GM12878 (cell line): ENCODE measurements at regions not wholly inside any gene's neighbourhood (a gene's known extent, or its start where the extent isn't known, plus 50 kb on each side); places are given as distances from the start of the nearest gene placed in this dataset.

Source experiments
- ATAC-seq: fragments of 200-7000 bp; cut with Tn5 transposase; 3 replicates; pipeline ENCODE4 v1.9.1; 2020; ENCODE audit warnings: mild to moderate bottlenecking, moderate library complexity
- BruUV-seq: library from RNA; stranded (reverse); fragments of 400-500 nt; replicated peaks from 2 replicates; lab custom pipeline; 2021; lab: Mats Ljungman, UMichigan
- CTCF ChIA-PET: fragments of 300-600 bp; sonication (Branson Sonifier 250); formaldehyde crosslinking; extraction: SDS; loops from one replicate; lab custom pipeline; 2021; ENCODE audit warnings: inconsistent platforms; lab: Yijun Ruan, JAX
- POLR2A ChIA-PET: fragments of 350-600 bp; formaldehyde crosslinking; extraction: SDS; loops from one replicate; lab custom pipeline; 2021; ENCODE audit warnings: inconsistent platforms; lab: Charles Lee
- RAD21 ChIA-PET: fragments of 300-600 bp; sonication (Branson Sonifier 250); formaldehyde crosslinking; loops from one replicate; lab custom pipeline; 2023; ENCODE audit warnings: antibody characterized with exemption; ENCODE audit not compliant: unreplicated experiment; lab: Charles Lee
- SMC1A ChIA-PET: fragments of 300-600 bp; sonication (Branson Sonifier 250); formaldehyde crosslinking; loops from one replicate; lab custom pipeline; 2023; ENCODE audit not compliant: unreplicated experiment, uncharacterized antibody; lab: Charles Lee
- DNase-seq: peaks from one replicate; pipeline ENCODE4 v3.0.0-alpha.2; 2011; ENCODE audit warnings: low read depth, low spot score
- FAIRE-seq: peaks from 3 replicates; lab custom pipeline; 2011; peaks lifted over from hg19 to GRCh38; lab: Jason Lieb, UNC
- H2AFZ ChIP-seq: 2 replicates; pipeline ENCODE4 v1.6.0; 2011; ENCODE audit warnings: low read depth, low read length, control low read depth; ENCODE audit not compliant: control insufficient read depth
- H3K27ac ChIP-seq: 2 replicates; pipeline ENCODE4 v1.5.1; 2011; ENCODE audit warnings: control low read depth; ENCODE audit not compliant: control insufficient read depth, insufficient read depth
- H3K27me3 ChIP-seq, 2 experiments: replicated peaks in 1 of 2; 2 replicates each; pipeline versions ENCODE4 v1.6.0 to v1.6.1; 2011; ENCODE audit warnings: low read length in 1 of 2; ENCODE audit not compliant: control insufficient read depth in 2 of 2, insufficient read depth in 2 of 2
- H3K36me3 ChIP-seq, 2 experiments: 2 replicates each; pipeline ENCODE4 v1.5.1; 2011; ENCODE audit warnings: low read length in 1 of 2; ENCODE audit not compliant: control insufficient read depth in 2 of 2, insufficient read depth in 2 of 2
- H3K4me1 ChIP-seq: 2 replicates; pipeline ENCODE4 v1.6.1; 2011; ENCODE audit warnings: mild to moderate bottlenecking, low read length, moderate library complexity, mixed read lengths; ENCODE audit not compliant: control insufficient read depth, insufficient read depth
- H3K4me2 ChIP-seq: 2 replicates; pipeline ENCODE4 v1.6.0; 2011; ENCODE audit warnings: control low read depth; ENCODE audit not compliant: control insufficient read depth, insufficient read depth
- H3K4me3 ChIP-seq: fragments of 200-600 bp; sonication (generic); 2 replicates; pipeline ENCODE4 v1.5.1; 2016
- H3K79me2 ChIP-seq: 2 replicates; pipeline ENCODE4 v1.6.0; 2011; ENCODE audit warnings: low read length; ENCODE audit not compliant: control insufficient read depth, insufficient read depth
- H3K9ac ChIP-seq: 2 replicates; pipeline ENCODE4 v1.8.0; 2011; ENCODE audit warnings: low read length, control low read depth, mixed read lengths; ENCODE audit not compliant: control insufficient read depth, insufficient read depth
- H3K9me3 ChIP-seq: replicated peaks from 3 replicates; pipeline ENCODE4 v1.5.1; 2011; ENCODE audit warnings: mild to moderate bottlenecking, low read length; ENCODE audit not compliant: control insufficient read depth, insufficient read depth
- H4K20me1 ChIP-seq: 2 replicates; pipeline ENCODE4 v1.6.0; 2011; ENCODE audit not compliant: control insufficient read depth, insufficient read depth
- BRCA1 ChIP-seq: IDR thresholded peaks from 2 replicates; pipeline ENCODE4 v1.6.1; 2011; ENCODE audit warnings: low read depth, low read length, improper control_type of control experiment
- CBX5 ChIP-seq: sonication (generic); IDR thresholded peaks from 2 replicates; pipeline ENCODE4 v1.6.1; 2016; ENCODE audit warnings: low read depth, moderate library complexity, mild to moderate bottlenecking, inconsistent platforms
- EP300 ChIP-seq, 2 experiments: fragments of 150-350 bp in 1 of 2; IDR thresholded peaks; 2 replicates each; pipeline ENCODE4 v1.6.1; 2011 to 2012; ENCODE audit warnings: low read depth in 2 of 2, low read length in 2 of 2, borderline replicate concordance in 1 of 2, improper control_type of control experiment in 1 of 2, inconsistent platforms in 1 of 2; ENCODE audit not compliant: control insufficient read depth in 1 of 2
- MEF2A ChIP-seq: IDR thresholded peaks from 2 replicates; pipeline ENCODE4 v1.6.1; 2011; ENCODE audit warnings: low read depth, mild to moderate bottlenecking, low read length, moderate library complexity; ENCODE audit not compliant: insufficient read depth
- NBN ChIP-seq: fragments of 450-650 bp; IDR thresholded peaks from 2 replicates; pipeline ENCODE4 v1.6.1; 2016
- NR2C1 ChIP-seq: fragments of 450-650 bp; IDR thresholded peaks from 2 replicates; pipeline ENCODE4 v1.6.1; 2017; ENCODE audit warnings: antibody characterized with exemption, mild to moderate bottlenecking, moderate library complexity
- RBBP5 ChIP-seq: fragments of 200-600 bp; sonication (generic); conservative IDR thresholded peaks from 2 replicates; pipeline ENCODE4 v1.6.1; 2016
- SKIL ChIP-seq: fragments of 450-650 bp; IDR thresholded peaks from 2 replicates; pipeline ENCODE4 v1.6.1; 2017; ENCODE audit warnings: mild to moderate bottlenecking, low read depth, inconsistent platforms; ENCODE audit not compliant: poor library complexity, severe bottlenecking
- STAT3 ChIP-seq: IDR thresholded peaks from 2 replicates; pipeline ENCODE4 v1.6.1; 2011; ENCODE audit warnings: low read depth, low read length, improper control_type of control experiment
- ZBED1 ChIP-seq: IDR thresholded peaks from 2 replicates; pipeline ENCODE4 v1.6.1; 2016; ENCODE audit warnings: borderline replicate concordance
- WGBS: methylation state at CpG from one replicate; pipeline ENCODE4 v1.1.6; 2016; ENCODE audit warnings: low lambda C conversion rate; ENCODE audit not compliant: insufficient replicate concordance, insufficient coverage; ENCODE audit errors: missing lambda C conversion rate; 5-methylcytosine and 5-hydroxymethylcytosine counted together
- in situ Hi-C: fragments of 300-500 bp; cut with MboI; formaldehyde crosslinking; loops from 9 replicates; pipeline ENCODE4 v1.14.3; 2018; ENCODE audit warnings: mixed read lengths
- intact Hi-C: fragments of 100-400 bp; cut with micrococcal nuclease; formaldehyde crosslinking; loops from one replicate; pipeline ENCODE4 v1.14.2; 2022; ENCODE audit not compliant: unreplicated experiment
- TF ChIP-seq, protein P1 (sequence below): fragments of 450-650 bp; IDR thresholded peaks from 2 replicates; pipeline ENCODE4 v1.6.1; 2016; ENCODE audit warnings: mild to moderate bottlenecking

DNA sequence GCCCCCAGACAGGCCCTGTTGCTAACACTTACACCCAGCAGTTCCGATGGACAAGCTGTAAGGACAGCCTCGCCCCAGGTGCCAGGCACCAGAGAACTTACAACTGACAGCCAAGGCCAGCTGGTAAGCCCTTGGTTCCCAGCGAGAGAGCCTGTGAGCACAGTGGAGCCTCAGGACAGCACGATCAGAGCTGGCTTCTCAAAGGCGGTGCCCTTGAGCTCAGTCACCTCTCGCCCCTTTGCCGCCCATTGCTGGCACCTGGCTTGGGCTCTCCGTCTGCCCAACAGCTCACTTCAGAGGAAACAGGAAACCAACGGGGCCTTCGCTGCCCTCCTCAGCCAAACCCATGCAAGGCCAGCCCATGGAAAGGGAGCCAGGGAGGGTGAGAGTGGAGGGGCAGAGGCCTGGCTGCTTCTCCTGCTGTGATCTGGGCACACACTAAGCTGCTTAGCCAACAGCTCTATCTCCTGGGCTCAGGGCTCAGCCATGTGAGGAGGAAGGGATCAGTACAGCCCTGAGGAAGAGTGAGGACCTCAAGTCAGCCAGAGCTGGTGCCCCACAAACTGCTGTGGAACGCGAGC, 98.5 kb downstream of the SINHCAF start:
- DNase-seq (no peak), FAIRE-seq (no peak), ATAC-seq (no peak)
- Histone ChIP-seq H3K4me1 (no peaks in the 10 kb centered on the region), H3K27me3 (no peaks in the 10 kb centered on the region), H3K4me3 (no peak overlapping the region), H4K20me1 (no peaks in the 10 kb centered on the region), H3K36me3 (no peaks in the 10 kb centered on the region), H3K79me2 (no peaks in the 10 kb centered on the region), H3K27ac (no peak overlapping the region), H3K4me2 (no peak overlapping the region), H3K9me3 (no peaks in the 10 kb centered on the region; the same call in 2 of the 3 replicates), H3K9ac (no peak overlapping the region), H2AFZ (no peak overlapping the region)
- 60% methylated on average over 12 of the region's 12 CpGs for WGBS
- ChIA-PET SMC1A (interaction anchor here (1.1 kb wide), 1 partner anchor 10 kb away, joined by 3 read pairs; no protein-coding TSS in a partner anchor), RAD21 (interaction anchor here (0.7 kb wide), 1 partner anchor 9 kb away, joined by 3 read pairs; no protein-coding TSS in a partner anchor), POLR2A (no interaction called here), CTCF (interaction anchor here (1.1 to 2.3 kb wide), 2 partner anchors 10 to 12 kb away, joined by 5 to 13 read pairs; no protein-coding TSS in a partner anchor)
- TF ChIP-seq RBBP5, result no peak
- TF ChIP-seq NBN, result no peak
- TF ChIP-seq ZBED1, result no peak
- TF ChIP-seq, protein P1, sequence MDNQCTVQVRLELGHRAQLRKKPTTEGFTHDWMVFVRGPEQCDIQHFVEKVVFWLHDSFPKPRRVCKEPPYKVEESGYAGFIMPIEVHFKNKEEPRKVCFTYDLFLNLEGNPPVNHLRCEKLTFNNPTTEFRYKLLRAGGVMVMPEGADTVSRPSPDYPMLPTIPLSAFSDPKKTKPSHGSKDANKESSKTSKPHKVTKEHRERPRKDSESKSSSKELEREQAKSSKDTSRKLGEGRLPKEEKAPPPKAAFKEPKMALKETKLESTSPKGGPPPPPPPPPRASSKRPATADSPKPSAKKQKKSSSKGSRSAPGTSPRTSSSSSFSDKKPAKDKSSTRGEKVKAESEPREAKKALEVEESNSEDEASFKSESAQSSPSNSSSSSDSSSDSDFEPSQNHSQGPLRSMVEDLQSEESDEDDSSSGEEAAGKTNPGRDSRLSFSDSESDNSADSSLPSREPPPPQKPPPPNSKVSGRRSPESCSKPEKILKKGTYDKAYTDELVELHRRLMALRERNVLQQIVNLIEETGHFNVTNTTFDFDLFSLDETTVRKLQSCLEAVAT, result no peak
- no peak for TF ChIP-seq EP300 (IDR thresholded peaks at IDR 0.05; ENCODE audit: borderline replicate concordance in 1 of 2, control insufficient read depth in 1 of 2, low read depth in 2 of 2, low read length in 2 of 2)
- no peak for TF ChIP-seq BRCA1
- no peak for TF ChIP-seq NR2C1
- TF ChIP-seq STAT3, result no peak
- TF ChIP-seq SKIL, result no peak
- TF ChIP-seq MEF2A, result no peak
- TF ChIP-seq CBX5, result no peak
- intact Hi-C loops (no loop called here), in situ Hi-C loops (no loop called here)
- BruUV-seq, result no TSS peak
